Chondrocyte (in vitro differentiated cells): ENCODE measurements at regions not wholly inside any gene's neighbourhood (a gene's known extent, or its start where the extent isn't known, plus 50 kb on each side); places are given as distances from the start of the nearest gene placed in this dataset.

ENCODE experiments used
- DNase-seq: peaks from one replicate; pipeline ENCODE4 v3.0.0; 2021; ENCODE audit warnings: mixed read lengths, low spot score
- H3K27ac Mint-ChIP-seq: one replicate; pipeline ENCODE4 v1.8.0; 2021; ENCODE audit warnings: mild to moderate bottlenecking, moderate library complexity, mixed read lengths; ENCODE audit not compliant: unreplicated experiment
- H3K27me3 Mint-ChIP-seq: 2 replicates; pipeline ENCODE4 v1.8.0; 2021; ENCODE audit warnings: low read depth, mixed read lengths
- H3K36me3 Mint-ChIP-seq: 2 replicates; pipeline ENCODE4 v1.8.0; 2021; ENCODE audit warnings: low read depth, mixed read lengths
- H3K4me1 Mint-ChIP-seq: 2 replicates; pipeline ENCODE4 v1.8.0; 2021; ENCODE audit warnings: low read depth, mild to moderate bottlenecking, mixed read lengths
- H3K4me3 Mint-ChIP-seq: one replicate; pipeline ENCODE4 v1.8.0; 2021; ENCODE audit warnings: mild to moderate bottlenecking, moderate library complexity, mixed read lengths; ENCODE audit not compliant: unreplicated experiment
- H3K9me3 Mint-ChIP-seq: 2 replicates; pipeline ENCODE4 v1.8.0; 2021; ENCODE audit warnings: low read depth, mixed read lengths
- TF ChIP-seq, protein P1 (sequence below): fragments of 200-600 bp; sonication (generic); IDR thresholded peaks from 2 replicates; pipeline ENCODE4 v1.5.0; 2021; ENCODE audit warnings: antibody characterized with exemption, mild to moderate bottlenecking, moderate library complexity

DNA sequence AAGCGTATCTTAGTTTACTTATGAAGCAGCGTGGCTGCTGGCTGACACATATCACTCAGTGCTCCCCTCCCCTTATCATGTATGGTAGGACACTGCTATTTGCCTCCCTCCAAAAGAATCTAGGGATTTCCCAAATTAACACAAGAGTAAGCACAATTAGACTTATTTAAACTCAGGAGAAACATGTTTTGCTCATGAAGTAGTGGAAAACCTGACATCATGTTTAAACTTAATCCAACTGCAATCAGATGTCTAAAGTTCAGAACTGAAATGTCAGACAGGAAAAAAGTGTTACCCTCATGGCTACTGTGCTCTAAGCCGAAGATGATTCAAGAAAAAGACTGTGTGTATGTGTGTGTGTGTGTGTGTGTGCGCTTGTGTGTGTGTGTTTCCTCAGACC lies 324.1 kb upstream of the TNC start:
- Mint-ChIP-seq H3K27ac (peak overlapping the region; percentile 8), H3K4me3 (no peak overlapping the region), H3K36me3 (no peaks in the 10 kb centered on the region), H3K27me3 (no peaks in the 10 kb centered on the region), H3K9me3 (no peaks in the 10 kb centered on the region), H3K4me1 (peaks cover 6% of the 10 kb centered on the region)
- TF ChIP-seq, protein P1, sequence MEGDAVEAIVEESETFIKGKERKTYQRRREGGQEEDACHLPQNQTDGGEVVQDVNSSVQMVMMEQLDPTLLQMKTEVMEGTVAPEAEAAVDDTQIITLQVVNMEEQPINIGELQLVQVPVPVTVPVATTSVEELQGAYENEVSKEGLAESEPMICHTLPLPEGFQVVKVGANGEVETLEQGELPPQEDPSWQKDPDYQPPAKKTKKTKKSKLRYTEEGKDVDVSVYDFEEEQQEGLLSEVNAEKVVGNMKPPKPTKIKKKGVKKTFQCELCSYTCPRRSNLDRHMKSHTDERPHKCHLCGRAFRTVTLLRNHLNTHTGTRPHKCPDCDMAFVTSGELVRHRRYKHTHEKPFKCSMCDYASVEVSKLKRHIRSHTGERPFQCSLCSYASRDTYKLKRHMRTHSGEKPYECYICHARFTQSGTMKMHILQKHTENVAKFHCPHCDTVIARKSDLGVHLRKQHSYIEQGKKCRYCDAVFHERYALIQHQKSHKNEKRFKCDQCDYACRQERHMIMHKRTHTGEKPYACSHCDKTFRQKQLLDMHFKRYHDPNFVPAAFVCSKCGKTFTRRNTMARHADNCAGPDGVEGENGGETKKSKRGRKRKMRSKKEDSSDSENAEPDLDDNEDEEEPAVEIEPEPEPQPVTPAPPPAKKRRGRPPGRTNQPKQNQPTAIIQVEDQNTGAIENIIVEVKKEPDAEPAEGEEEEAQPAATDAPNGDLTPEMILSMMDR = no peak
- no peak for DNase-seq

DNA sequence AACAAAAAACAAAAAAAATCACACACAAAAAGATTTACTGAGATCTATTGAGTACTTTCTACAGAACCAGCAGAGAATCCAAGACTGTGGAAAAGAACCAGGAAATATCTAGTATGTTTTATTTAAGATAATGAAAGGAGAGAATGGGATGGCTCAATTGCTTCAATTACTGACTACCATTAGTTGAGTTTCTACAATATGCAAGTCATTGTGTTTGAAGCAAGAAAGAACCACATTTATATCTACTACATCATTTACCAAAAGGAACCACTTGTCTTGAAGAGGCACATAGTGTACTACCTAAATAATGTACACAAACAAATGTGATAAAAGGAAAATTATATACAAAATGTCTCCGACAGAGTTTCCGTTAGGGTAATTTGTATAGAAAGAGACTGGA lies 325.9 kb upstream of the TNC start:
- no peak overlapping the region for H3K27ac Mint-ChIP-seq
- no peaks in the 10 kb centered on the region for H3K27me3 Mint-ChIP-seq
- no peaks in the 10 kb centered on the region for H3K36me3 Mint-ChIP-seq
- DNase-seq = no peak
- peaks cover 6% of the 10 kb centered on the region for H3K4me1 Mint-ChIP-seq
- no peaks in the 10 kb centered on the region for H3K9me3 Mint-ChIP-seq
- no peak overlapping the region for H3K4me3 Mint-ChIP-seq
- TF ChIP-seq, protein P1 = no peak

DNA sequence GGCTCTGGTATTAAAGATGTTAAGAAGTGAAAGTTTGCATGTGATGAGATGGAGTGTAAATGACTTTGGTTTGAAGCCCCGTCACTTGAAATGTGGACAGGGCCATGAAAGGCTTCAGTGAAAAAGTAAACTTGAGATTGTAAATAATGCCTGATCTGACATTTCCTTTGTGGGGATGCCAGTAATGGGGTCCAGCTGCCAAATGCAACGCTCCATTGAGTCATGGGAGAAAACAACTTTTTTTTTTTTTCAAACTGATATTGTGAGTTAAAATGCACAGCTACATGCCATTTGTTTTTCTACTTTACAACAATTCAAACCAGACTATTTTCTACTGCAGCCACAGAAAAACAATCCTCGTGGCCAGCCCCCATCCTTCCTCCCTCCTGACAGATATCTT lies 327.0 kb upstream of the TNC start:
- H3K4me1 Mint-ChIP-seq = peaks cover 6% of the 10 kb centered on the region
- TF ChIP-seq, protein P1 = no peak
- no peak overlapping the region for H3K27ac Mint-ChIP-seq
- H3K36me3 Mint-ChIP-seq = no peaks in the 10 kb centered on the region
- H3K9me3 Mint-ChIP-seq = no peaks in the 10 kb centered on the region
- DNase-seq = no peak
- H3K27me3 Mint-ChIP-seq = no peaks in the 10 kb centered on the region
- no peak overlapping the region for H3K4me3 Mint-ChIP-seq

DNA sequence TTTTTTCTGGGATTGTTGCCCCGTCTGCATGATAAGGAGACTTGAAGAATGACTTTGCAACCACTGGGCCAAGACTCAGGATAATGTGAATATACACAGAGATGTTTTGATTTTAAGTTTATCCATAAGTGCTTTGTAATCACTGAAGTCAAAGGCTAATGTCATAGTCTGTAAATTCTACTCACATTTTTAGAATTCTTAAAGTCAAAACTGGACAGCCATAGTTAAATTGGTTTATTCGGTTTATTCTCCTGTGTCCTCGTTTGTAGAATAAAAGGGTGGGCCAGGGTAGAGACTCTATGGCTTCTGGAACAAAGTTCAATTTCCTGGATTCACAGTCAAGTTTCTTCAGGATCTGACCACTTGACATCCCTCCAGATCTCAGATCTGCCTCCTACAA lies 327.7 kb upstream of the TNC start:
- no peaks in the 10 kb centered on the region for H3K36me3 Mint-ChIP-seq
- no peaks in the 10 kb centered on the region for H3K27me3 Mint-ChIP-seq
- no peak overlapping the region for H3K4me3 Mint-ChIP-seq
- DNase-seq = no peak
- H3K9me3 Mint-ChIP-seq = no peaks in the 10 kb centered on the region
- TF ChIP-seq, protein P1 = no peak
- H3K4me1 Mint-ChIP-seq = peaks cover 6% of the 10 kb centered on the region
- no peak overlapping the region for H3K27ac Mint-ChIP-seq

DNA sequence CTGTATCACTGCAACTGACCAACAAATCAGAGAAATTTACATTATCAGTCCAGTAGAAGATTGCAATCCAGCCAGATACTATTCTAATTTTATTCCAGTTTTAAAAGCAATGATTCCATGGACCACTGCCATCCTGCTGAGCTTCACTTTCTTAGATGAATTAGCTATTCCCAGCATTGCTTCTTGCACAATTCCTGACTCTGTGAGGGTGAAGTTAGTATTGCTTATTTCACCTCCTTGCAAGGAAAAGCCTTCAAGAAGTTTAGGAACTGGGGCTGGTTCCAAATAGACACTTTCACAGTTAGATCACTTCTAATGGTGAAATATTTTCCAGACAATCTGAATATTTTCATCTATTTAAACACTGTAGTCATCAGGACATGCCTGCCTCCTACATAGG lies 338.6 kb upstream of the TNC start:
- TF ChIP-seq, protein P1 = no peak
- DNase-seq = no peak

More for the DNA sequence above, 338.6 kb upstream of the TNC start:
- Mint-ChIP-seq H3K4me3 (no peak overlapping the region), H3K4me1 (no peaks in the 10 kb centered on the region), H3K27ac (no peak overlapping the region), H3K27me3 (no peaks in the 10 kb centered on the region), H3K36me3 (peaks cover 3% of the 10 kb centered on the region), H3K9me3 (peaks cover 8% of the 10 kb centered on the region)
